OCI-LY3 (cell line): ENCODE measurements at regions not wholly inside any gene's neighbourhood (a gene's known extent, or its start where the extent isn't known, plus 50 kb on each side); places are given as distances from the start of the nearest gene placed in this dataset.

ENCODE experiments used
- H2AFZ ChIP-seq: fragments of 200-600, 300-600 bp; shearing (Covaris generic); 2 replicates; pipeline ENCODE4 v1.6.0; 2014; ENCODE audit warnings: antibody characterized with exemption, low read depth, low read length
- H3K27ac ChIP-seq: fragments of 200-600, 300-600 bp; sonication (generic); 2 replicates; pipeline ENCODE4 v1.5.1; 2014; ENCODE audit warnings: mild to moderate bottlenecking, low read length, moderate library complexity, mixed read lengths
- H3K27me3 ChIP-seq: fragments of 200-600, 300-600 bp; sonication (generic); 2 replicates; pipeline ENCODE4 v1.6.1; 2014; ENCODE audit warnings: low read depth, low read length, mixed read lengths
- H3K36me3 ChIP-seq: fragments of 200-600, 300-600 bp; sonication (generic); replicated peaks from 2 replicates; pipeline ENCODE3; 2014; ENCODE audit warnings: low read depth, low read length, mixed read lengths
- H3K4me1 ChIP-seq: fragments of 300-600, 200-600 bp; sonication (generic); 2 replicates; pipeline ENCODE4 v1.6.1; 2014; ENCODE audit warnings: low read length, mixed read lengths
- H3K4me2 ChIP-seq: fragments of 200-600, 300-600 bp; sonication (generic); 2 replicates; pipeline ENCODE4 v1.6.1; 2014; ENCODE audit warnings: low read length, mixed read lengths
- H3K4me3 ChIP-seq: fragments of 300-600, 200-600 bp; sonication (generic); 2 replicates; pipeline ENCODE4 v1.5.1; 2014; ENCODE audit warnings: antibody characterized with exemption, mild to moderate bottlenecking, low read length, moderate library complexity
- H3K79me2 ChIP-seq: fragments of 300-600, 200-600 bp; shearing (Covaris generic); 2 replicates; pipeline ENCODE4 v1.6.1; 2014; ENCODE audit warnings: mild to moderate bottlenecking, low read length, mixed read lengths
- H3K9ac ChIP-seq: fragments of 300-600, 200-600 bp; shearing (Covaris generic); 2 replicates; pipeline ENCODE4 v1.6.0; 2014; ENCODE audit warnings: mild to moderate bottlenecking, low read length, moderate library complexity
- H3K9me3 ChIP-seq: fragments of 200-600, 300-600 bp; shearing (Covaris generic); 2 replicates; pipeline ENCODE4 v1.6.1; 2014; ENCODE audit warnings: low read length, mixed read lengths; ENCODE audit not compliant: insufficient read depth
- H4K20me1 ChIP-seq: fragments of 200-600, 300-600 bp; sonication (generic); 2 replicates; pipeline ENCODE4 v1.6.1; 2016; ENCODE audit warnings: low read length, mixed read lengths; ENCODE audit not compliant: insufficient read depth
- EZH2phosphoT487 ChIP-seq: fragments of 200-600 bp; shearing (Covaris generic); IDR thresholded peaks from 2 replicates; pipeline ENCODE4 v1.6.1; 2018; ENCODE audit warnings: antibody characterized with exemption, mixed run types, low read depth
- TF ChIP-seq, protein P1 (sequence below): fragments of 200-600, 300-600 bp; sonication (generic); IDR thresholded peaks from 2 replicates; pipeline ENCODE4 v1.5.1; 2014; ENCODE audit warnings: antibody characterized with exemption, low read length, low read depth

DNA sequence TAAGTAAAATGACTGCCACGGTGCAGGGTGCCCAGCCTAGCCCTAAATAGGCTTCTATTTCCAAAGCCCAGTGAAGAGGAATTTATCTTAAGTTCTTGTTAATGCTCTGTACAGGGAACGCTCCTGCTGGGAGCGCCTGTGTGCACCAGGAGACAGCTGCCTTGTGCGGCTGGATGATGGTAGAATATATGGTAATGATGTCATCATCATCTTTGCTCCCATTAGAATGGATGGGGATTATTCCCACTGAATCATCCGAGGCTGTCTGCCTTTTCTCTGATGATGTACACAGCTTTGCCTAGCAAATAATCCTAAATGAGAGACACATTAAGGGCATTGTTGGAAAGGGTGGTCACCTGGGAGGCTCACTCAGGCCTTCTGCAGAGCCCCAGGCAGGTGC is 928.1 kb downstream of the CCSER2 start:
- no peak overlapping the region for H2AFZ ChIP-seq
- no peaks in the 10 kb centered on the region for H3K4me1 ChIP-seq
- TF ChIP-seq, protein P1, sequence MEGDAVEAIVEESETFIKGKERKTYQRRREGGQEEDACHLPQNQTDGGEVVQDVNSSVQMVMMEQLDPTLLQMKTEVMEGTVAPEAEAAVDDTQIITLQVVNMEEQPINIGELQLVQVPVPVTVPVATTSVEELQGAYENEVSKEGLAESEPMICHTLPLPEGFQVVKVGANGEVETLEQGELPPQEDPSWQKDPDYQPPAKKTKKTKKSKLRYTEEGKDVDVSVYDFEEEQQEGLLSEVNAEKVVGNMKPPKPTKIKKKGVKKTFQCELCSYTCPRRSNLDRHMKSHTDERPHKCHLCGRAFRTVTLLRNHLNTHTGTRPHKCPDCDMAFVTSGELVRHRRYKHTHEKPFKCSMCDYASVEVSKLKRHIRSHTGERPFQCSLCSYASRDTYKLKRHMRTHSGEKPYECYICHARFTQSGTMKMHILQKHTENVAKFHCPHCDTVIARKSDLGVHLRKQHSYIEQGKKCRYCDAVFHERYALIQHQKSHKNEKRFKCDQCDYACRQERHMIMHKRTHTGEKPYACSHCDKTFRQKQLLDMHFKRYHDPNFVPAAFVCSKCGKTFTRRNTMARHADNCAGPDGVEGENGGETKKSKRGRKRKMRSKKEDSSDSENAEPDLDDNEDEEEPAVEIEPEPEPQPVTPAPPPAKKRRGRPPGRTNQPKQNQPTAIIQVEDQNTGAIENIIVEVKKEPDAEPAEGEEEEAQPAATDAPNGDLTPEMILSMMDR = no peak
- TF ChIP-seq EZH2phosphoT487 = no peak
- H3K27ac ChIP-seq = no peak overlapping the region
- no peak overlapping the region for H3K4me3 ChIP-seq
- H3K9me3 ChIP-seq = no peaks in the 10 kb centered on the region
- no peaks in the 10 kb centered on the region for H3K27me3 ChIP-seq
- no peaks in the 10 kb centered on the region for H4K20me1 ChIP-seq
- no peaks in the 10 kb centered on the region for H3K36me3 ChIP-seq
- no peak overlapping the region for H3K4me2 ChIP-seq
- H3K9ac ChIP-seq = no peak overlapping the region
- H3K79me2 ChIP-seq = no peaks in the 10 kb centered on the region

DNA sequence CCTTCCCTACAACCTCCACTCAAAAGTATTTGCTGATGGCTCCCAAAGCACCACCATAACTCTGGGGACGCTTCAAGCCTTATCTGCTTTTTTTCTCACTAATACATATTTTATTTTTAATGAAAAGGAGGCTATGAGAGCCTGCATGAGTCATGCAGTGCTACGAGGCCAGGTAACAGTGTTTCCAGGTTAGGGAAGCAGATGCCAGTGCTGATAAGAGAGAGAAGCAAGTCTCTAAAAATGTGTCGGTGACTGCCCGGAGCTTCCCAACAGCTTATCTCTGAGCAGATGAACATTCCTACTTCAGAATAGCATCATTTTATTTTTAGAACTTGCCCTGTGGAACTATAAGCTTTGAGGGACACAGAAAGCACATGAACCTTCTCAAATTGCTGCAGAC is 931.5 kb downstream of the CCSER2 start:
- Histone ChIP-seq H2AFZ (no peak overlapping the region), H3K36me3 (no peaks in the 10 kb centered on the region), H3K4me1 (no peaks in the 10 kb centered on the region), H4K20me1 (no peaks in the 10 kb centered on the region), H3K4me3 (no peak overlapping the region), H3K27ac (no peak overlapping the region), H3K9ac (no peak overlapping the region), H3K9me3 (no peaks in the 10 kb centered on the region), H3K4me2 (no peak overlapping the region), H3K79me2 (no peaks in the 10 kb centered on the region), H3K27me3 (no peaks in the 10 kb centered on the region)
- TF ChIP-seq EZH2phosphoT487 = no peak
- TF ChIP-seq, protein P1 = no peak

DNA sequence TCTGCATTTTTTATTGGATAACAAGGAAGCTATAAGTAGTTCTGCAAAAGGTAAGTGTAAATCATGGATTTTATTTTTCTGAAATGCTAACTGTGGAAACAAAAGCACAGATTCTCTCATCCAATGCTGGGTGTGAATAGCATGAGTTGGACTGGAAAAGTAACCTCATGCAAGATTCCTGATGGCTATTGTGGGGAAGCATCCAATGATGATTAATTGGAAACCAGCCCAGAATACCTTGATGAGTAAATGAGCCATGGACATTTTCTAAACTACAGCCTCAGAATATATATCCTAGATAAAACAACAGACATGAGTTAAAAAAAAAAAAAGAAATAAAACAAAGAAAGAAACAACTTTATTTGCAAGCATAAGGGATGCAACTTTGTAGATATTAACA is 934.6 kb downstream of the CCSER2 start:
- H3K36me3 ChIP-seq = no peaks in the 10 kb centered on the region
- no peak overlapping the region for H3K4me3 ChIP-seq
- H4K20me1 ChIP-seq = no peaks in the 10 kb centered on the region
- no peak overlapping the region for H2AFZ ChIP-seq
- no peaks in the 10 kb centered on the region for H3K79me2 ChIP-seq
- H3K9me3 ChIP-seq = no peaks in the 10 kb centered on the region
- H3K9ac ChIP-seq = no peak overlapping the region
- TF ChIP-seq EZH2phosphoT487 = no peak
- TF ChIP-seq, protein P1 = no peak
- no peak overlapping the region for H3K27ac ChIP-seq
- H3K27me3 ChIP-seq = no peaks in the 10 kb centered on the region
- H3K4me1 ChIP-seq = no peaks in the 10 kb centered on the region
- H3K4me2 ChIP-seq = no peak overlapping the region

- Histone ChIP-seq H3K27me3 (no peaks in the 10 kb centered on the region), H3K9me3 (no peaks in the 10 kb centered on the region), H3K9ac (no peak overlapping the region), H3K4me1 (no peaks in the 10 kb centered on the region), H3K36me3 (no peaks in the 10 kb centered on the region), H4K20me1 (no peaks in the 10 kb centered on the region), H3K79me2 (no peaks in the 10 kb centered on the region), H3K4me3 (no peak overlapping the region), H3K27ac (no peak overlapping the region), H3K4me2 (no peak overlapping the region), H2AFZ (no peak overlapping the region)
- TF ChIP-seq, protein P1 = no peak
- no peak for TF ChIP-seq EZH2phosphoT487
These were observed 936.7 kb downstream of the CCSER2 start for GRCh38 chr10:85265121-85265520.
